CD4-positive, alpha-beta T cell (primary cell): ENCODE measurements at regions not wholly inside any gene's neighbourhood (a gene's known extent, or its start where the extent isn't known, plus 50 kb on each side); places are given as distances from the start of the nearest gene placed in this dataset.

Experiments
- ATAC-seq: fragments of 200-7000 bp; cut with Tn5 transposase; one replicate; pipeline ENCODE4 v1.10.0; 2022; ENCODE audit warnings: mild to moderate bottlenecking; ENCODE audit not compliant: poor library complexity
- CTCF ChIA-PET: fragments of 350-600 bp; sonication (Branson Sonifier 250); formaldehyde crosslinking; loops from one replicate; lab custom pipeline; 2021; ENCODE audit warnings: antibody characterized with exemption, inconsistent platforms; lab: Charles Lee
- POLR2A ChIA-PET: fragments of 350-600 bp; sonication (Branson Sonifier 250); formaldehyde crosslinking; loops from one replicate; lab custom pipeline; 2021; ENCODE audit warnings: antibody characterized with exemption, inconsistent platforms; lab: Charles Lee
- DNase-seq, 14 experiments: peaks; one replicate each; pipeline ENCODE4 v3.0.0-alpha.2; 2013 to 2020; ENCODE audit warnings: mixed read lengths in 2 of 14
- H3K27ac ChIP-seq, 2 donors: one replicate each; pipeline versions ENCODE4 v1.5.1 to v1.7.0; 2013; ENCODE audit warnings: low read length in 2 of 2, low read depth in 1 of 2, mild to moderate bottlenecking in 1 of 2
- H3K27me3 ChIP-seq, 2 experiments: 1 replicate in 1 of 2; 2 replicates in 1 of 2; pipeline versions ENCODE4 v1.6.1 to v1.7.0; 2013; ENCODE audit warnings: low read length in 2 of 2, control low read depth in 1 of 2, mild to moderate bottlenecking in 1 of 2, moderate library complexity in 1 of 2; ENCODE audit not compliant: insufficient read depth in 2 of 2, control insufficient read depth in 1 of 2
- H3K36me3 ChIP-seq: one replicate; pipeline ENCODE4 v1.6.1; 2013; ENCODE audit warnings: low read length, control low read depth; ENCODE audit not compliant: insufficient read depth
- H3K4me1 ChIP-seq: one replicate; pipeline ENCODE4 v1.6.1; 2013; ENCODE audit warnings: low read length, control low read depth; ENCODE audit not compliant: insufficient read depth
- H3K4me3 ChIP-seq: one replicate; pipeline ENCODE4 v1.5.1; 2013; ENCODE audit warnings: mild to moderate bottlenecking, low read length, moderate library complexity
- H3K9me3 ChIP-seq, 2 experiments: 1 replicate in 1 of 2; 2 replicates in 1 of 2; pipeline versions ENCODE4 v1.6.1 to v1.7.0; 2013; ENCODE audit warnings: low read length in 2 of 2, mild to moderate bottlenecking in 2 of 2, control low read depth in 1 of 2, moderate library complexity in 1 of 2; ENCODE audit not compliant: control insufficient read depth in 1 of 2, insufficient read depth in 1 of 2
- H3K27ac Mint-ChIP-seq: one replicate; pipeline ENCODE4 v1.8.0; 2020; ENCODE audit warnings: mixed read lengths
- H3K27me3 Mint-ChIP-seq: one replicate; pipeline ENCODE4 v1.8.0; 2021; ENCODE audit warnings: mixed read lengths
- H3K36me3 Mint-ChIP-seq: one replicate; pipeline ENCODE4 v1.8.0; 2021; ENCODE audit warnings: low read depth, mixed read lengths
- H3K4me1 Mint-ChIP-seq: one replicate; pipeline ENCODE4 v1.8.0; 2021; ENCODE audit warnings: low read depth, mixed read lengths
- H3K4me3 Mint-ChIP-seq: one replicate; pipeline ENCODE4 v1.8.0; 2020; ENCODE audit warnings: mild to moderate bottlenecking, mixed read lengths
- H3K9me3 Mint-ChIP-seq: one replicate; pipeline ENCODE4 v1.8.0; 2020; ENCODE audit warnings: mixed read lengths
- intact Hi-C, 2 experiments: fragments of 100-400 bp; cut with DNase I in 1 of 2; cut with micrococcal nuclease in 1 of 2; formaldehyde crosslinking; loops; one replicate each; pipeline versions ENCODE4 v1.15.1 to v1.9.0; 2023 to 2025; cut with DNase I, micrococcal nuclease
- TF ChIP-seq, protein P1 (sequence below): fragments of 200-600 bp; IDR thresholded peaks from one replicate; pipeline ENCODE4 v1.8.0; 2022; ENCODE audit warnings: antibody characterized with exemption, mild to moderate bottlenecking

DNA sequence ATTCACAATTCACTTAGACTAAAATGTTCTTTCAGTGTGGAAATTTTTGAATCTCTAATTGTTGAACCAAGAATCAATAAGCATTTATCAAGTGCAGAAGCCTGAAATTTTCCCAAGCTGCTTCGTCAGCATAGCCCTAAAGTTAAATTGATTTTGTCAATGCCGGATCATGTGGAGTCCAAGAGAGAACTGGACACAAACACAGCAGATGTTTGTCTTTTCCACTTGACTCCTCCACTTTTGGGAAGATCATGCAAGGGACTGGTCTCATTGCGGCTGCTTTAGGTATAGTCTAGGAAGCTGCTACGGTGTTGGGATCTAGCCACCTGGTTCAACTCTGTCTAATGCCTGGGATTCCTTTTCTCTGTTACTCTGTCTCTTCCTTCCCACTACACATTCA lies 95.7 kb downstream of the CYB561 start:
- Histone ChIP-seq H3K27ac (no peak overlapping the region), H3K36me3 (peaks cover 3% of the 10 kb centered on the region), H3K4me3 (no peak overlapping the region), H3K27me3 (no peaks in the 10 kb centered on the region), H3K4me1 (no peaks in the 10 kb centered on the region), H3K9me3 (no peaks in the 10 kb centered on the region)
- intact Hi-C loops: no loop called here
- Mint-ChIP-seq H3K4me3 (no peak overlapping the region), H3K36me3 (peaks cover 29% of the 10 kb centered on the region), H3K4me1 (no peaks in the 10 kb centered on the region), H3K9me3 (no peaks in the 10 kb centered on the region), H3K27me3 (no peaks in the 10 kb centered on the region), H3K27ac (no peak overlapping the region)
- TF ChIP-seq, protein P1, sequence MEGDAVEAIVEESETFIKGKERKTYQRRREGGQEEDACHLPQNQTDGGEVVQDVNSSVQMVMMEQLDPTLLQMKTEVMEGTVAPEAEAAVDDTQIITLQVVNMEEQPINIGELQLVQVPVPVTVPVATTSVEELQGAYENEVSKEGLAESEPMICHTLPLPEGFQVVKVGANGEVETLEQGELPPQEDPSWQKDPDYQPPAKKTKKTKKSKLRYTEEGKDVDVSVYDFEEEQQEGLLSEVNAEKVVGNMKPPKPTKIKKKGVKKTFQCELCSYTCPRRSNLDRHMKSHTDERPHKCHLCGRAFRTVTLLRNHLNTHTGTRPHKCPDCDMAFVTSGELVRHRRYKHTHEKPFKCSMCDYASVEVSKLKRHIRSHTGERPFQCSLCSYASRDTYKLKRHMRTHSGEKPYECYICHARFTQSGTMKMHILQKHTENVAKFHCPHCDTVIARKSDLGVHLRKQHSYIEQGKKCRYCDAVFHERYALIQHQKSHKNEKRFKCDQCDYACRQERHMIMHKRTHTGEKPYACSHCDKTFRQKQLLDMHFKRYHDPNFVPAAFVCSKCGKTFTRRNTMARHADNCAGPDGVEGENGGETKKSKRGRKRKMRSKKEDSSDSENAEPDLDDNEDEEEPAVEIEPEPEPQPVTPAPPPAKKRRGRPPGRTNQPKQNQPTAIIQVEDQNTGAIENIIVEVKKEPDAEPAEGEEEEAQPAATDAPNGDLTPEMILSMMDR: no peak
- no peak for ATAC-seq
- ChIA-PET CTCF (no interaction called here), POLR2A (no interaction called here)
- DNase-seq: no peak

- Mint-ChIP-seq H3K27ac (no peak overlapping the region), H3K36me3 (peaks cover 34% of the 10 kb centered on the region), H3K9me3 (no peaks in the 10 kb centered on the region), H3K4me1 (no peaks in the 10 kb centered on the region), H3K4me3 (no peak overlapping the region), H3K27me3 (no peaks in the 10 kb centered on the region)
- Histone ChIP-seq H3K36me3 (peaks cover 3% of the 10 kb centered on the region), H3K4me3 (no peak overlapping the region), H3K4me1 (no peaks in the 10 kb centered on the region), H3K9me3 (no peaks in the 10 kb centered on the region), H3K27me3 (no peaks in the 10 kb centered on the region), H3K27ac (no peak overlapping the region)
- intact Hi-C loops: no loop called here
- POLR2A ChIA-PET: no interaction called here
- ATAC-seq: no peak
- TF ChIP-seq, protein P1: no peak
- CTCF ChIA-PET: no interaction called here
- no peak for DNase-seq
Measured at GRCh38 chr17:63354256-63354655, 91.8 kb downstream of the CYB561 start.

- Mint-ChIP-seq H3K27me3 (no peaks in the 10 kb centered on the region), H3K4me1 (no peaks in the 10 kb centered on the region), H3K27ac (no peak overlapping the region), H3K4me3 (no peak overlapping the region), H3K36me3 (peaks cover 34% of the 10 kb centered on the region), H3K9me3 (no peaks in the 10 kb centered on the region)
- TF ChIP-seq, protein P1: no peak
- Histone ChIP-seq H3K4me1 (no peaks in the 10 kb centered on the region), H3K4me3 (no peak overlapping the region), H3K27me3 (no peaks in the 10 kb centered on the region), H3K27ac (no peak overlapping the region), H3K36me3 (peaks cover 3% of the 10 kb centered on the region), H3K9me3 (peaks cover 0 to 3% of the 10 kb centered on the region in 2 experiments)
- ChIA-PET POLR2A (no interaction called here), CTCF (no interaction called here)
- no peak for ATAC-seq
- intact Hi-C loops: no loop called here
- DNase-seq: no peak
Measured at GRCh38 chr17:63356337-63356757, 89.8 kb downstream of the CYB561 start.
